HUES48 (cell line): ENCODE measurements at regions not wholly inside any gene's neighbourhood (a gene's known extent, or its start where the extent isn't known, plus 50 kb on each side); places are given as distances from the start of the nearest gene placed in this dataset.

Experiments used
- H3K27ac ChIP-seq: one replicate; pipeline ENCODE4 v1.7.0; 2013; ENCODE audit warnings: low read depth, low read length, inconsistent platforms
- H3K27me3 ChIP-seq: 2 replicates; pipeline ENCODE4 v1.6.1; 2013; ENCODE audit warnings: mild to moderate bottlenecking, low read length; ENCODE audit not compliant: control insufficient read depth, insufficient read depth
- H3K36me3 ChIP-seq: 2 replicates; pipeline ENCODE4 v1.6.1; 2013; ENCODE audit warnings: low read length; ENCODE audit not compliant: control insufficient read depth, insufficient read depth
- H3K4me1 ChIP-seq: 2 replicates; pipeline ENCODE4 v1.6.1; 2013; ENCODE audit warnings: mild to moderate bottlenecking, low read length; ENCODE audit not compliant: control insufficient read depth, insufficient read depth
- H3K4me3 ChIP-seq: 2 replicates; pipeline ENCODE4 v1.5.1; 2013; ENCODE audit warnings: mild to moderate bottlenecking, low read depth, low read length
- H3K9ac ChIP-seq: 2 replicates; pipeline ENCODE4 v1.6.1; 2013; ENCODE audit warnings: mild to moderate bottlenecking, low read depth, low read length, moderate library complexity
- H3K9me3 ChIP-seq: 2 replicates; pipeline ENCODE4 v1.6.1; 2013; ENCODE audit warnings: low read length; ENCODE audit not compliant: control insufficient read depth, insufficient read depth

DNA sequence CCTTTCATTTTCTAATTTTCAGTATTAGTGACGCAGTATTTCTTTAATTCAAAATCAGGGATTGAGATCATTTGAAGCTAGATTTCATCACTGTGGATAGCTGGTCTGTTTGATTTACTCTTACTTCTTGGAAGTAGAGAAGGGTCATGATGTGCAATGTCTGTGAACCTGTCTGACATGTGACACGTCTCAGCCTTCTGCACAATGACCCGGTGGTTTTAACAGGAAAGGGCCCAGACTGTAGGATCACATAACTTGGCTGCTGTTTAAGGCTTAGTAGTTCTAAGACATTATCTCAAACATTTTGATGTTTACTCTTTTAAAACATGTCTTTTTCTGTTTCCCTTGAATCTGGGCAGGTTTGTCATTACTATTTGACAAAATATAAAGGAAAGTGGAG is 823.3 kb upstream of the NUDT12 start:
- H3K9ac ChIP-seq = no peak overlapping the region
- no peaks in the 10 kb centered on the region for H3K4me1 ChIP-seq
- no peaks in the 10 kb centered on the region for H3K27me3 ChIP-seq
- no peaks in the 10 kb centered on the region for H3K9me3 ChIP-seq
- H3K4me3 ChIP-seq = no peak overlapping the region
- no peak overlapping the region for H3K27ac ChIP-seq
- H3K36me3 ChIP-seq = no peaks in the 10 kb centered on the region

DNA sequence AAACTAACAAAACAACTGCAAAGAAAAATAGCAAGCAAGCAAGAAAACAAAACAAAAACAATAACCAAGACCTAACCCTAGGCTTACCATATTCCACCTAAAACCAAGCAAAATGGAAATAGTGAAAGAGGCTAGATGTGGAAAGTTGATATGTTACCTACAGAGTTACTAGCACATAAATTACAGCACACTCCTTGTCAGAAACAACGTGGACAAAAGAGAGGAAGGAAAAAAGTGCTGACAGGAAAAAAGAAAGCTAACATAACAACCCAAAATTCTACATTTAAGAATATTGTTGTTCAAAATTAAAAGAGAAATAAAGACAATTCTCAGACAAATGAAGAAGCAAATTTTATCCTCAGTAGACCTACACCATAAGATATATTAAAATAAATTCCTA is 812.8 kb upstream of the NUDT12 start:
- Histone ChIP-seq H3K4me1 (no peaks in the 10 kb centered on the region; the same call in 1 of the 2 replicates), H3K9me3 (no peaks in the 10 kb centered on the region), H3K36me3 (no peaks in the 10 kb centered on the region), H3K9ac (no peak overlapping the region), H3K4me3 (no peak overlapping the region), H3K27me3 (no peaks in the 10 kb centered on the region), H3K27ac (no peak overlapping the region)

DNA sequence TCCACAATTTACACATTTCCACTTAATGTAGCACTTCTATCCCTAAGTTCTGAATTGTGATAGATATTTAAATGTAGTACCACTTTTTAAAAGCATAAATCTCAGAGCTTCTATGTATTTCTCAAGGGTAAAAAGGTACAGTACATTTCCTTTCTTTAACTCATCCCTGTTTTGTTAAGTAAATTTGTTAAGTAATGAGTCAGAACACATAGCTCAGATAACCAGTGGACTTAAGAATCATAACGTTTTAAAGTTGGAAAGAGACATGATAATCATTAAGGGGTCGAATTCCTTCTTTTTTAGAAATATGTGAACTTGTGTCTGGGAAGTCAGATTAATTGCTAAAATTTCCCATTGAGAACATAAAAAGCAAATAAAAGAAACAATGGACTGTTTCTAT is 810.2 kb upstream of the NUDT12 start:
- H3K27ac ChIP-seq = no peak overlapping the region

DNA sequence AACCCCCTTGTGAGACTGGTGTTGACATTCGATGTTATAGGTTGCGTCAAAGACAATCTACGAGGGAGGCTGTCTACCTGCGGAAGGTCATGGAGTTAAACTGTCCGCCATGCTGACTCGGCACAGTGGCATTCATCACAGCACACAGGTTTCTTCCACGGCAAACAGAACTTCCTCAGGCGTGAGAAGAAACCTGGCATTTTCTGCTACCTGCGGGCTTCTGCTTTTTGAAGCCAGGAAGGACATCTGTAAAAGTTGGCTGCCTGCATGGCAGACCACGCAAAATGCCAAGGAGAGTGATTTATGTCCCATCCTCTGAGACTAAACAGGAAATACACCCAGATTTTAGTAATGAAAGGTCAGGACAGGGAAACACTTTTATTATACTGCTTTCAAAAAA is 809.8 kb upstream of the NUDT12 start:
- Histone ChIP-seq H3K9me3 (no peaks in the 10 kb centered on the region; the same call in 1 of the 2 replicates), H3K4me3 (no peak overlapping the region), H3K27ac (no peak overlapping the region), H3K9ac (no peak overlapping the region), H3K36me3 (no peaks in the 10 kb centered on the region), H3K4me1 (no peaks in the 10 kb centered on the region; the same call in 1 of the 2 replicates), H3K27me3 (no peaks in the 10 kb centered on the region)

More for the DNA sequence above, 810.2 kb upstream of the NUDT12 start:
- H3K9ac ChIP-seq = no peak overlapping the region
- H3K4me1 ChIP-seq = no peaks in the 10 kb centered on the region; the same call in 1 of the 2 replicates
- H3K27me3 ChIP-seq = no peaks in the 10 kb centered on the region
- H3K36me3 ChIP-seq = no peaks in the 10 kb centered on the region
- no peak overlapping the region for H3K4me3 ChIP-seq
- H3K9me3 ChIP-seq = no peaks in the 10 kb centered on the region; the same call in 1 of the 2 replicates

DNA sequence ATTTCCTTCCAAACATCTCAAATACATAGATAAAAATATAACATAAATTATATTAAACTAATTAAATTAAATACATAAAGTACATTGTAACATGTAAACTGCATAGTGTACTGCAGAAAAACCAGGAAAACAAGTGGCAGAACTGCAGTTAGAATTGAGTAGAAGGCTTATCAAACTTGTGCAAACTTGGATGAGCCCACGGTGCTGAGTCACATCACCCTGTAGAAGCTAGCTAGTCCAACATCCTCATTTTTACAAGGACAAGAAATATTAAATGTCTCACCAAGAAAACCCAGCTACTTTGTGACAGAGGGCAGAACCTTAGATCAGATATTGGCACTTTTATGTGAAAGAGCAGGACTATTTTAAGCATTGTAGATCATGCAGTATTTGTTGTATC is 807.9 kb upstream of the NUDT12 start:
- no peaks in the 10 kb centered on the region; the same call in 1 of the 2 replicates for H3K4me1 ChIP-seq
- H3K36me3 ChIP-seq = no peaks in the 10 kb centered on the region
- H3K4me3 ChIP-seq = no peak overlapping the region
- no peak overlapping the region for H3K9ac ChIP-seq
- no peaks in the 10 kb centered on the region for H3K27me3 ChIP-seq
- no peak overlapping the region for H3K27ac ChIP-seq
- no peaks in the 10 kb centered on the region; the same call in 1 of the 2 replicates for H3K9me3 ChIP-seq

DNA sequence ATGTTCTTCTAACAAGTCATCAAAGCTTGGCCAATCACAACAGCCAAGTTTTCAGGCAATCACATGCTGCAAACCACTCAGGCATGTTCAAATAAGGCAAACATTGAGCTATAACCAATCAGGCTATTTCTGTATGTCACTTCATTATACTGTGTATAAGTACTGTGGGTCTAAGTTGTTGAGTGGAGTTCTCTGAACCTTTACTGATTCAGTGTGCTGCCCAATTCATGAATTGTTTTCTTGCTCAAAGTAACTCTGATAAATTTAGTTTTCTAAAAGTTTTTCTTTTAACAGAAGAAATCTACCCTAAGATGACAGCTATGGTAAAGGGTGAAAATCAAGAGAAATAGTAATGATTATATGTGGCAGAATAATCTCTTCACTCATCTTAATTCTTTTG is 805.4 kb upstream of the NUDT12 start:
- Histone ChIP-seq H3K27ac (no peak overlapping the region), H3K4me3 (no peak overlapping the region), H3K36me3 (no peaks in the 10 kb centered on the region), H3K27me3 (no peaks in the 10 kb centered on the region), H3K4me1 (no peaks in the 10 kb centered on the region; the same call in 1 of the 2 replicates), H3K9me3 (no peaks in the 10 kb centered on the region; the same call in 1 of the 2 replicates), H3K9ac (no peak overlapping the region)

DNA sequence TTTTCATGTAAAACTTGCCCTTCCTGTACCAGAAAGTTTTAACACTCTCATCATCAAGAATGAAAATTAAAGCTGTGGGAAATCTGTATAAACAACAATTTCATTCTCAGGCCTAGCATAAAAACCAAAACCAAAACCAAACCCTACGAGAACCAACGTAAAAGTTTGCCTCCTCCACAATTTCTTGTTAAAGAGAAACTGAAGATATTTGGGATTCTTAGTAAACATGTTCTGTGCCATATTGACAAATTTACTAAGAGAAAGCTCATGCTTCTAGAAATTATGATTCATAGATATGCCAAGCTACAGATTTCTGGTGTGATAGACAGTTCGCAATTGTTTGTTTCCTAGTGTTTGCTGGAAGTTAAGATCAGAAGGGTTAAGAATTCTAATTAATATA is 801.0 kb upstream of the NUDT12 start:
- Histone ChIP-seq H3K4me1 (no peaks in the 10 kb centered on the region), H3K4me3 (no peak overlapping the region), H3K27ac (no peak overlapping the region), H3K9me3 (no peaks in the 10 kb centered on the region; the same call in 1 of the 2 replicates), H3K9ac (no peak overlapping the region), H3K27me3 (no peaks in the 10 kb centered on the region), H3K36me3 (no peaks in the 10 kb centered on the region)

DNA sequence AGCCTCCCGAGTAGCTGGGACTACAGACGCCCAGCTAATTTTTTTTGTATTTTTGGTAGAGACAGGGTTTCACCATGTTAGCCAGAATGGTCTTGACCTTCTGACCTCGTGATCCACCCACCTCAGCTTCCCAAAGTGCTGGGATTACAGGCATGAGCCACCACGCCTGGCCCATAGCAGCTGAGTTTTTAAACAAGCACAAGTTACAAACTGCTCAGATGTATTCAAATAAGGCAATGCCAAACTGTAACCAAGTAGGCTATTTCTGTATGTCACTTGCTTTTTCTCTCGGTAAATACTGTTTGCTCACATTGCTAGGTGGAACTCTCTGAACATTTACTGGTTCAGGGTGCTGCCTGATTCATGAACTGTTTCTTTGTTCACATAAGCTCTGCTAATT is 799.3 kb upstream of the NUDT12 start:
- Histone ChIP-seq H3K9me3 (no peaks in the 10 kb centered on the region), H3K9ac (no peak overlapping the region), H3K27me3 (no peaks in the 10 kb centered on the region), H3K27ac (no peak overlapping the region), H3K4me1 (no peaks in the 10 kb centered on the region), H3K4me3 (no peak overlapping the region), H3K36me3 (no peaks in the 10 kb centered on the region)

DNA sequence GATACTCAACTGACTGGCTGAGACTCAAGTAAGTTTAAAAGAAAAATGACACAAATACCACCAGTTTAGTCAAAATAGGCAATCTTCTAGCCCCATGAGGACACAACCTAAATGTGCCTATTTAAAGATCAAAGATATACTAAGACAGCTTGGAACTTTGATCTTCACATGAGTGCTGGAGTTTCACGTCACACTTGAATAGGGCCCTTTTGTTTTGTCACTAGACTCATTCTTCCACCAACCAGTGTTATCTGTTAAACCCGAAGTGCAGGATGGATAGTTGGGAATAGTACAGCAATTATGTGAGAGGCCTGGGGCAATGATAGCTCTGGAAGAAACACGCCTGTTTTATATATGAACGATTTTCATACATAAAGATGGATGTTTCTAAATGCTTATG is 792.8 kb upstream of the NUDT12 start:
- H3K4me3 ChIP-seq = no peak overlapping the region
- no peaks in the 10 kb centered on the region for H3K9me3 ChIP-seq
- H3K27ac ChIP-seq = no peak overlapping the region
- peaks cover 1% of the 10 kb centered on the region; the same call in 1 of the 2 replicates for H3K4me1 ChIP-seq
- no peak overlapping the region for H3K9ac ChIP-seq
- H3K27me3 ChIP-seq = no peaks in the 10 kb centered on the region
- H3K36me3 ChIP-seq = no peaks in the 10 kb centered on the region

DNA sequence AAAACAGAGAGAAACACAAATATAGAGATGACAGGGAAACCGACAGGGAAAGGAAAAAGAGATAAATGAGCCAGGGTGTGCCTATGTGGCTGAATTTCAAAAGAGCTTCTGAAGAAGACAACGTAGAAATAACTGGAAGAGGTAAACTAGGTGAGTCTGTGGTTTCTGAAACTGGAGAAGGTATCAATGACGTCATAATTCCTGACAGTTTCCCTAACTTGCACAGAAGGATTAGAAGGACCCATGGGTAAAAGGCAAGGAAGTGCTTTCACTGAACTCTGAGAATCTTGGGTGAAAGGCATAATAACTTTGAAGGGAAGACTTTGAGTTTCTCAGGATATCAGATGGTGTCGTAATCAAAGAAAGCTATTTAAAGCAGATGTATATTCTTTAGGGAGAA is 790.8 kb upstream of the NUDT12 start:
- Histone ChIP-seq H3K4me3 (no peak overlapping the region), H3K36me3 (no peaks in the 10 kb centered on the region), H3K4me1 (peaks cover 15% of the 10 kb centered on the region), H3K9me3 (no peaks in the 10 kb centered on the region), H3K9ac (no peak overlapping the region), H3K27ac (no peak overlapping the region), H3K27me3 (no peaks in the 10 kb centered on the region)

DNA sequence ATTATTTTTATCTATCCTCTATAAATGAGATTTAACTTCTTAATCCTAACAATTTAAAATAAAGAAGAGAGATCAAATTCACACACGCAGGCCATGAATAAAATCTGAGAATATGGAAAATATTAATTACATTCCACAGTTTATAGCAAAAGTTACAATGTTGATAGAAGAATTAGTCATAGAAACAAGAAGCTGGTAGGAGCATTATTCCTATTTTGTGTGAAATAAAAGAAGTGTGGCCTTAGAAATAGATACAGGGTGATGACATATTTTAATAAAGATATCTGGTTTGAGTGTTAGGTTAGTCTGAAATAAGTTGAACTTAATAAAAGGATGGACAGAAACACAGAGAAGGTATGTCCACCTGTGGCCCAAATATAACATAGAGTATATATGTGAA is 790.4 kb upstream of the NUDT12 start:
- no peak overlapping the region for H3K4me3 ChIP-seq
- no peak overlapping the region for H3K9ac ChIP-seq
- no peaks in the 10 kb centered on the region for H3K27me3 ChIP-seq
- no peak overlapping the region for H3K27ac ChIP-seq
- H3K9me3 ChIP-seq = no peaks in the 10 kb centered on the region
- peaks cover 15% of the 10 kb centered on the region for H3K4me1 ChIP-seq
- H3K36me3 ChIP-seq = no peaks in the 10 kb centered on the region
